Activated CD4-positive, alpha-beta memory T cell treated with anti-CD3 and anti-CD28 coated beads, Interleukin-2, amount 10 ng/mL, durations not matched to agents 7 days and 5 days (primary cell): ENCODE measurements at regions not wholly inside any gene's neighbourhood (a gene's known extent, or its start where the extent isn't known, plus 50 kb on each side); places are given as distances from the start of the nearest gene placed in this dataset.
"Not testable (repeated sequence)": the region's sequence is repeated elsewhere in the genome, so short reads cannot be mapped to it uniquely, and the experiment has no call there.

Source experiments
- CTCF ChIA-PET: fragments of 350-600 bp; sonication (Branson Sonifier 250); formaldehyde crosslinking; loops from one replicate; lab custom pipeline; 2021; ENCODE audit warnings: antibody characterized with exemption, inconsistent platforms; lab: Charles Lee
- POLR2A ChIA-PET: fragments of 350-600 bp; sonication (Branson Sonifier 250); formaldehyde crosslinking; loops from one replicate; lab custom pipeline; 2021; ENCODE audit warnings: antibody characterized with exemption; lab: Charles Lee
- DNase-seq: peaks from one replicate; pipeline ENCODE4 v3.0.0-alpha.2; 2020
- H3K27ac Mint-ChIP-seq: one replicate; pipeline ENCODE4 v1.8.0; 2021; ENCODE audit warnings: mild to moderate bottlenecking, mixed read lengths
- H3K27me3 Mint-ChIP-seq: one replicate; pipeline ENCODE4 v1.8.0; 2021; ENCODE audit warnings: mixed read lengths
- H3K36me3 Mint-ChIP-seq: one replicate; pipeline ENCODE4 v1.8.0; 2021; ENCODE audit warnings: low read depth, mixed read lengths
- H3K4me1 Mint-ChIP-seq: one replicate; pipeline ENCODE4 v1.8.0; 2021; ENCODE audit warnings: mixed read lengths
- H3K4me3 Mint-ChIP-seq: one replicate; pipeline ENCODE4 v1.8.0; 2021; ENCODE audit warnings: mild to moderate bottlenecking, mixed read lengths
- H3K9me3 Mint-ChIP-seq: one replicate; pipeline ENCODE4 v1.8.0; 2021; ENCODE audit warnings: mixed read lengths

DNA sequence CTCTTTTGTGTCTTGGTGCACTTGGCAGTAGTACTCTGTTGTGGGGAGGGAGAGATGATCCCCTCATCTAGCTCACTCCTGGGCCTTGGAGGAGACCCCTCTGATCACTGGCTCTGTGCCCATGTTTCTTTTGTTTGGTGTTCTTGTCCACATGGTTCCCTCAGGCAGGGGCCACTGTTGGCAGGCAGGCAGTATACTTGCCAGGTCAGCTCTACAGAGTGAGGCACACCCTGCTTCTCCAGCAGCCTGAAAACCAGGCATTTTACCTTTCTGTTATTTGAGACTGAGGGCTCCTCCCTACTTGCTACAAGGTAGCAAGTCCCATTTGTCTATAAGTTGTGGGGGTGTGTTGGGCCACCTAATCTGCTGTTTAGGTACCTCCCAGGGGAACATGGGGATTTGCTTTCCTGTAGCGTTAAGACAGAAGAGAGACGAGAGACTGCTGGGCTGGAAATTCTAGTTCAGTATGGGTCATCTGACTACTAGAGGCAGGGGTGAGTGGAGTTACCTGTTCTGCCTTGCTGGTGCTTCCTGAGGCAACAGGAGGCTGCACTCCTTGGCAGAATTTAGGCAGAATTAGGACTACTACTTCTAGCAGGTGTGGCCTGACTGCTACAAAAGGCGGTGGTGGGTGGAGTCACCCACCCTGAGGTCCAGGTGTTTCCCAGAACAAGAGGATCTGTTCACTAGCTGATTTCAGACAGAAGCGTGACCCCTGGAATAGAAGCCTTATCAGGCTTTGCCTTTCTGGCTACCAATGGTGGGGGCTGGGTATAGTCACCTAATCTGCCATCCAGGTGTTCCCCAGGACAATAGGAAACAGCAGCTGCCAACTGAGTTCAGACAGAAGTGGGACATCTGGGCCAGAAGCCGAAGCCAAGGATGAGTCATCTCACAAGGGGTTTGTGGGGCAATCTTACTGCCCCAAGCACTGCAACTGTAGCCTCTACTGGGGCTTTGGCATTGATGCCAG, 843.0 kb upstream of the ATXN8OS start:
- CTCF ChIA-PET: no interaction called here
- POLR2A ChIA-PET: no interaction called here
- H3K27me3 Mint-ChIP-seq: no peaks in the 10 kb centered on the region
- H3K4me3 Mint-ChIP-seq: no peak overlapping the region
- H3K9me3 Mint-ChIP-seq: peaks cover 14% of the 10 kb centered on the region
- no peaks in the 10 kb centered on the region for H3K36me3 Mint-ChIP-seq
- no peaks in the 10 kb centered on the region for H3K4me1 Mint-ChIP-seq
- DNase-seq: no peak
- no peak overlapping the region for H3K27ac Mint-ChIP-seq

DNA sequence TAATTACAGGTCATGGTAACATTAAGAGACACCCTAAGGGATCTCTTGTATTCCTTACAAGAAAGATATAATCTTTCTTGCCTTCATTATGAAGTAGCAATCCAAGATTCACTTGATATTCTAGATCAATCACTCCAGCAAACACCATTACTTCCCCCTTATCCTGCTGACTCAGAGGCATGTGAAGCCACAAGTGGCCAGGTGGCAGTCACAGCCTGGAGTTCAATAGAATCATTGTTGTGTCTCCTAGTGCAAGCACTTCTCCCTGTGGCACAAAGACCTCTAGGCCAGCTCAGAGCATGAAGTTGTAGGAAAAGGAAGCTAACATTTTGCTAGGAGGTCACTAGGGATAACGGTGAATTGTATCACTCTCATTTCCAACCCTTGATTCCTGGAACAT, 864.3 kb upstream of the ATXN8OS start:
- no peak for DNase-seq
- ChIA-PET CTCF (no interaction called here), POLR2A (no interaction called here)
- no peak overlapping the region for H3K27ac Mint-ChIP-seq
- H3K9me3 Mint-ChIP-seq: peaks cover 4% of the 10 kb centered on the region
- H3K36me3 Mint-ChIP-seq: no peaks in the 10 kb centered on the region
- H3K4me3 Mint-ChIP-seq: no peak overlapping the region
- H3K27me3 Mint-ChIP-seq: no peaks in the 10 kb centered on the region
- H3K4me1 Mint-ChIP-seq: no peaks in the 10 kb centered on the region

DNA sequence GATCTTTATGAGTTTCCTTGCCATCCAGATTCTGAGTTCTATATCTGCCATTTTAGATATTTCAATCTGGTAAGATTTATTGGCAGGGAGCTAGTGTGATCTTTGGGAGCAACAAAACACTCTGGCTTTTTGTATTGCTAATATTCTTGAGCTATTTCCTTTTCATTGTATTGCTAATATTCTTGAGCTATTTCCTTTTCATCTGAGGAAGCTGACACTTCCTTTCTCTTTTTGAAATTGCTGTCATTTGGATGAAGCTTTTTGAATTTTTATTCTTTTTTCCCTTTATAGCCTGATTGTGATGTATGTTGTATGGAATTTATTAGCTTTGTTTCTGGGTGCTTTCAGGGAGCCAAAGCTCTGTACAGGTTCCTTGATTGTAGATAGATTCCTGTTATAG, 873.5 kb upstream of the ATXN8OS start:
- ChIA-PET CTCF (no interaction called here), POLR2A (no interaction called here)
- Mint-ChIP-seq H3K27ac (no peak overlapping the region), H3K36me3 (no peaks in the 10 kb centered on the region), H3K27me3 (no peaks in the 10 kb centered on the region), H3K9me3 (peaks cover 17% of the 10 kb centered on the region), H3K4me1 (no peaks in the 10 kb centered on the region), H3K4me3 (no peak overlapping the region)
- no peak for DNase-seq

DNA sequence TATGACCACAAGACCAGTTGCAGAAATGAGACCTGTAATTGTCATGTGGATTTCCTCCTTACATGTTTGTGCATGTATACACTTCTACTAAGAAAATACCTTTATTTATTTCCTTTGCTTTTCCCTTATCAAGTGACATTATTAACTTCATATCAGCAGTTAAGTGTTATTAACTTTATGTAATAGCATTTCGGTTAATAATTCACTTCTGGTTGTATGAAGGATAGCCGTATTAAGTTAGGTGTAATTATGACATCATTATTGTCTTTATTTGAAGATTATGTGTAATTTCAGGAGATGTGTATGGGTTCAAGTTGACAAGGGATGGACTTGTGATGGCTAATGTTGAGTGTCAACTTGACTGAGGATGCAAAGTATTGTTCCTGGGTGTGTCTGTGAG, 881.2 kb upstream of the ATXN8OS start:
- peaks cover 21% of the 10 kb centered on the region for H3K9me3 Mint-ChIP-seq
- H3K27ac Mint-ChIP-seq: no peak overlapping the region
- H3K27me3 Mint-ChIP-seq: no peaks in the 10 kb centered on the region
- no peaks in the 10 kb centered on the region for H3K4me1 Mint-ChIP-seq
- CTCF ChIA-PET: no interaction called here
- POLR2A ChIA-PET: no interaction called here
- DNase-seq: no peak
- no peaks in the 10 kb centered on the region for H3K36me3 Mint-ChIP-seq
- H3K4me3 Mint-ChIP-seq: no peak overlapping the region

DNA sequence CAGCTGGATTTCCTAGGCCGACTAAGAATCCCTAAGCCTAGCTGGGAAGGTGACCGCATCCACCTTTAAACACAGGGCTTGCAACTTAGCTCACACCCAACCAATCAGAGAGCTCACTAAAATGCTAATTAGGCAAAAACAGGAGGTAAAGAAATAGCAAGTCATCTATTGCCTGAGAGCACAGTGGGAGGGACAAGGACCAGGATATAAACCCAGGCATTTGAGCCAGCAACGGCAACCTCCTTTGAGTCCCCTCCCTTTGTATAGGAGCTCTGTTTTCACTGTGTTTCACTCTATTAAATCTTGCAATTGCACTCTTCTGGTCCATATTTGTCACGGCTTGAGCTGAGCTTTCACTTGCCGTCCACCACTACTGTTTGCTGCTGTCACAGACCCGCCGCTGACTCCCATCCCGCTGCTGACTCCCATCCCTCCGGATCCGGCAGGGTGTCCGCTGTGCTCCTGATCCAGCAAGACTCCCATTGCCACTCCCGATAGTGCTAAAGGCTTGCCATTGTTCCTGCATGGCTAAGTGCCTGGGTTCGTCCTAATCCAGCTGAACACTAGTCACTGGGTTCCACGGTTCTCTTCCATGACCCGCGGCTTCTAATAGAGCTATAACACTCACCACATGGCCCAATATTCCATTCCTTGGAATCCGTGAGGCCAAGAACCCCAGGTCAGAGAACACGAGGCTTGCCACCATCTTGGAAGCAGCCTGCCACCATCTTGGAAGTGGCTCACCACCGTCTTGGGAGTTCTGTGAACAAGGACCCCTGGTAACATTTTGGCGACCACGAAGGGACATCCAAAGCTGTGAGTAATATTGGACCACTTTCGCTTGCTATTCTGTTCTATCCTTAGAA, 885.8 kb upstream of the ATXN8OS start:
- POLR2A ChIA-PET, H3K27ac Mint-ChIP-seq: not testable (repeated sequence)

DNA sequence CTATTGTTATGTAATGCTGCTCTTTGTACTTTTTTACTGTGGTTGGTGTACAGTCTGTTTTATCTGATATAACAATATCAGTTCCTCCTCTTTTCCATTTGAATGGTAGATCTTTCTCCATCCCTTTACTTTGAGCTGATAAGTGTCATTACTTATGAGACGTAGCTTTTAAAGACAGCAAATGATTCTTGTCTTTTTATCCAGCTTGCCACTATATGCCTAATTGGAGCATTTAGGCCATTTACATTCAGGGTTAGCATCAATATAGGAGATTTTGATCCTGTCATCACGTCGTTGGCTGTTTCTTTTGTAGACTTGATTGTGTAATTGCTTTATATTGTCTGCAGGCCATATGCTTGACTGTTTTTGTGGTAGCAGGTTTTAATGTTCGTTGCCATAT, 894.2 kb upstream of the ATXN8OS start:
- H3K36me3 Mint-ChIP-seq: no peaks in the 10 kb centered on the region
- no peak overlapping the region for H3K4me3 Mint-ChIP-seq
- H3K4me1 Mint-ChIP-seq: no peaks in the 10 kb centered on the region
- peaks cover 7% of the 10 kb centered on the region for H3K9me3 Mint-ChIP-seq
- DNase-seq: no peak
- H3K27ac Mint-ChIP-seq: no peak overlapping the region
- POLR2A ChIA-PET: no interaction called here
- CTCF ChIA-PET: no interaction called here
- H3K27me3 Mint-ChIP-seq: no peaks in the 10 kb centered on the region

More for the DNA sequence above, 885.8 kb upstream of the ATXN8OS start:
- H3K9me3 Mint-ChIP-seq, H3K27me3 Mint-ChIP-seq, H3K36me3 Mint-ChIP-seq, DNase-seq, H3K4me3 Mint-ChIP-seq, CTCF ChIA-PET, H3K4me1 Mint-ChIP-seq: not testable (repeated sequence)

DNA sequence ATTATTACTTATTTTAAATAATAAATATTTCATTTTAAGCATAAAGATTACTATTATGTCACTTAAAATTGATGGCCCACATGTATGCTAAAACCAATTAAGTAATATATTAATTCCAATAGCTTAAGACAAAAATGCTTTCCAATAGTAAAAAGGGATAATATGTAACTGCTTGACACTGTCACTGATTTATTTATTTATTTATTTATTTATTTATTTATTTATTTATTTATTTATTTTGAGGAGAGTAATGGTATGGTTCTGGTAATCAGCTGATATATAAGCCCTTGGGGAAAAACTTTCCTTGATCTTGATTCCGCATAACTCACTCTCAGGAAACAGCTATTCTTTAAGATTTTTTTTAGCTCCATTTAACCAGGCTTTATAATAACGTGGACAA, 903.0 kb upstream of the ATXN8OS start:
- Mint-ChIP-seq H3K27ac (no peak overlapping the region), H3K27me3 (no peaks in the 10 kb centered on the region), H3K4me3 (no peak overlapping the region), H3K9me3 (peaks cover 1% of the 10 kb centered on the region), H3K36me3 (no peaks in the 10 kb centered on the region), H3K4me1 (no peaks in the 10 kb centered on the region)
- DNase-seq: no peak
- CTCF ChIA-PET: no interaction called here
- POLR2A ChIA-PET: no interaction called here

DNA sequence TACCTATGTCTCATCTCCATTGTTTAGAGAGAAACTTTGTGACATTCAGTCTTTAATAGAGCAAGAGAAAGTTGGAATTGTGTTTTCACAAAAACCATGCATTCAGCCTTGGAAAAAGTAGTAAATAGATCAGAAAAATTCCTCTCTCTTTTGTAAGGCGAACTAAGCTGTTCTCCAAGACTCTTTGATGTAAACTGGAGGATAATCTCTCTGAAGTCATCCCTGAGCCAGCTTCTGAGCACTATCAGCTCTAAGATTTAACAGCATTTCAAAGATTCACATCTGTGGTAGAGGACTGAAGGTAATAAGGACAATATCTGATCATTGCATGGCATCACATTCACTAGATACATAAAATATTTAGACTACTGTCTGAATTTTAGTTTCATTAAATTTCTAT, 904.6 kb upstream of the ATXN8OS start:
- Mint-ChIP-seq H3K9me3 (peaks cover 1% of the 10 kb centered on the region), H3K27ac (no peak overlapping the region), H3K4me3 (no peak overlapping the region), H3K4me1 (no peaks in the 10 kb centered on the region), H3K27me3 (no peaks in the 10 kb centered on the region), H3K36me3 (no peaks in the 10 kb centered on the region)
- CTCF ChIA-PET: no interaction called here
- no peak for DNase-seq
- POLR2A ChIA-PET: no interaction called here

DNA sequence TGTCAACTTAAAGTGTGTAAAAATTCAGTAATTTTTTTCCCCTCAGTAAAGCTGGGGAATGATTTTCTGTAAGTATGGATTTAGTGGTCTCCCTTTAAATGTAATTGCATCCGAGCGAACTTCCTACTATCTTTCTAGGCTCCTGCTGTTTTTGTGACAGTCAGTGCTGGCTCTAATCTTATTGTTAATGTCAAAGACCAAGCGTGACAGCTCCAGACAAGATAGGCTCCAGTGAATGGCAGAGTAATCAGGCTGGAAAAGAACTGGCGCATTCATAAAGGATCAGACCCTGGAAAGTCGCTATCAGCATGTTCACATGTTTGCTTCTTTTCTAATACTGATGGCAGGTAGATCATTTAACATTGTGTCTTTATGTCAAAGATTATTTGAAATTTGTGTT, 908.0 kb upstream of the ATXN8OS start:
- Mint-ChIP-seq H3K36me3 (no peaks in the 10 kb centered on the region), H3K4me3 (no peak overlapping the region), H3K9me3 (no peaks in the 10 kb centered on the region), H3K27ac (no peak overlapping the region), H3K27me3 (no peaks in the 10 kb centered on the region), H3K4me1 (no peaks in the 10 kb centered on the region)
- no peak for DNase-seq
- ChIA-PET CTCF (no interaction called here), POLR2A (no interaction called here)

DNA sequence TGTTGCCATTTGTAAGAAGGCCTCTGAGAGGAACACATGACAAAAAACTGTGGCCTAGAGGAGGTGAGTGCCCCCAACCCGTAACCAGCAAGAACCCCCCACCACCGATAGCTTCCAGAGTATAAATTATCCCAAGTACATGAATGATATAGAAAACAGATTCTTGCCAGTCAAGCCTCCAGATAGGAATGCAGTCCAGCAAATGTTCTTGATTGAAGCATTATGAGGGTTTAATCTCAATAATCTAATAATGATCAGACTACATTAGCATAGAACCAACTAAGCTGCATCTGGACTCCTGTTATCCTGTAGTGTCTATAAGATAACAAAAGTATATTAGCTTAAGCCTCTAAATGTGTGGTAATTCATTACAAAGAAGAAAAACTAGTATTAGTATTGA, 908.9 kb upstream of the ATXN8OS start:
- Mint-ChIP-seq H3K4me3 (no peak overlapping the region), H3K4me1 (no peaks in the 10 kb centered on the region), H3K27ac (no peak overlapping the region), H3K27me3 (no peaks in the 10 kb centered on the region), H3K36me3 (no peaks in the 10 kb centered on the region), H3K9me3 (no peaks in the 10 kb centered on the region)
- ChIA-PET CTCF (no interaction called here), POLR2A (no interaction called here)
- DNase-seq: no peak

DNA sequence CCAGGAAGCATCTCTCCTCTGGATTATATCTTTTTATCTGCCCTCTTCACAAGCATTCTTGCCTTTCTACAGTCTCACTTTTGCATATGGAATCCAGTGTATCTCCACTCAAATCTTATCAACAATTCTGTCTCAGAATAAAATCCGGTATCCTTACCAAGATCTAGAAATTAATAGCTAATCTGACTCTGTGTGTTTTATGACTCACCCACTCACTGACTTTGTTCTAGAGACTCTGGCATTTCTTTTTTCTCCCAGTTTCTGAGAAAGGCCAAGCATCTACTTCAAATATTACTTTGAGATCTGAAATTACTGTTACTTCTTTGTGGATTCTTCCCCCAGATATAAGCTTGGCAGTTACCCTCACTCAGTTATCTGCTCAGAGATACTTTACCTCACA, 913.5 kb upstream of the ATXN8OS start:
- Mint-ChIP-seq H3K36me3 (no peaks in the 10 kb centered on the region), H3K4me1 (no peaks in the 10 kb centered on the region), H3K9me3 (peaks cover 3% of the 10 kb centered on the region), H3K27me3 (no peaks in the 10 kb centered on the region), H3K27ac (no peak overlapping the region), H3K4me3 (no peak overlapping the region)
- ChIA-PET POLR2A (no interaction called here), CTCF (no interaction called here)
- no peak for DNase-seq

DNA sequence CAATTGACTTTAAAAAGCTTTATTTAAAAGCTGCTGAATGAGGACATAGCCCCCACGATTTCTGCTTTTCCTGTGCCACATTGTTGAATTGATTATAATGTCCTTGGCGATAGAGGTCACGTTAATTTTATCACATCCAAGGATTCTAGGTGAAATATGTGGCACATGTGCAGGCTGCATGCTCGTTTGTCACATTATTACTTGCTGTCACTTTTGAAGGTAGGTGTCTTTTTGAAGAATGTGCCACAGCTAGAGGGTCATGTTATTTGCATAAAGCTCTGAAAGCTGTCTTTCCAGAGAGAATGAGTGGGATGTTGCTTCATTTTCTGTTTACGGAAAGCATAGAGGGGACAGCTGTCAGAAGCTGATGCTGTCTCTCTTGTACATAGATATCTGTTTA, 927.6 kb upstream of the ATXN8OS start:
- ChIA-PET POLR2A (no interaction called here), CTCF (no interaction called here)
- Mint-ChIP-seq H3K36me3 (no peaks in the 10 kb centered on the region), H3K4me3 (no peak overlapping the region), H3K27me3 (no peaks in the 10 kb centered on the region), H3K9me3 (peaks cover 6% of the 10 kb centered on the region), H3K4me1 (no peaks in the 10 kb centered on the region), H3K27ac (no peak overlapping the region)
- DNase-seq: no peak

DNA sequence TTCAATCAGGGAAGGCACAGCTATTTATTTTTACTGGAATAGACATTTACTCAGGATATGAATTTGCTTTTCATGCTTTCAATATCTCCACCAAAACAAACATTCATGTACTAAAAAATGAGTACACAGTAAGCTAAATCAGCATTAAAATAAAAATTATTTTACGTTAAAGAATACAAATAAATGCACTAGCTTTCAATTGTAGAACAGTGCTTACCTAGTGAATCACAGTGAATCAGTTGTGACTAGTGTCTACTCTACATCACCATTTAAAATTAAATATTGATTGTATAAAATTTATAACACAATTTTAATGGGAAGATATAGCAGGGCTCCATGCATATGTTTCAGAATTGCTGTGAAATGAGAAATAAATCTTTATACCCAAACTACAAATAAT, 929.6 kb upstream of the ATXN8OS start:
- H3K27ac Mint-ChIP-seq: no peak overlapping the region
- CTCF ChIA-PET: no interaction called here
- no peaks in the 10 kb centered on the region for H3K4me1 Mint-ChIP-seq

More for the DNA sequence above, 929.6 kb upstream of the ATXN8OS start:
- H3K36me3 Mint-ChIP-seq: no peaks in the 10 kb centered on the region
- POLR2A ChIA-PET: no interaction called here
- H3K27me3 Mint-ChIP-seq: no peaks in the 10 kb centered on the region
- no peak for DNase-seq
- peaks cover 3% of the 10 kb centered on the region for H3K9me3 Mint-ChIP-seq
- no peak overlapping the region for H3K4me3 Mint-ChIP-seq
